ENCODE measurements at regions not wholly inside any gene's neighbourhood (a gene's known extent, or its start where the extent isn't known, plus 50 kb on each side); places are given as distances from the start of the nearest gene placed in this dataset.
"Not testable (repeated sequence)": the region's sequence is repeated elsewhere in the genome, so short reads cannot be mapped to it uniquely, and the experiment has no call there.

DNA sequence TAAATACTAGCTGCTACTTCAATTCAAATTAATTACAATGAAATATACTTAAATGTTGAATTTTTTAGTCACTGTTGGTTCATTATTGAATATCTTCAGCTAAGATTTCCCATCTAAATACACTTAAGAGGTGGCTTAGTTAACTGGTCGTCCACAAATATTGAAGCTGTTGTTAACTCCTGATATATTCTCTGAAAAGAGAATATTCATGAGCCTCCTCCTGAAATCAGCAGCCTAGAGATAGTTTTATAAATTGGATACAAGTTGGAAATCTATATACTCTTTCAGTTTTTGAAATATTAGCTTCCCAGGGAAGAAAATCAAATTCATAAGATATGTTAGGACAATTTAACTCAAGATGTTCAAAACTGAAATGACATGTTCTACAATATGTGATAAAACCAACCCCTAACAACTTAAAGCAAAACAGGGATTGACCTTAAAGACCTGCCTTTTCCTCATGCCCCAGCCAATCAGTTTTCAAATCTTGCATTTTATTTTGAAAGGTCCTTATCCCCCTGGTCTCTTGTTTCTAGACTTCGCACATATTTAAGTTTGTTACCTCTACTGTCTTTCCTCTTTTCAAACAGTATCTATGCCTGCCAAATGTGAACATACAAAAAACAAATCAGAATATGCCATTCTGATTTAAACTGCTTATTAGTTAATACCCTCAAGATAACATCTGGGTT lies 2784.9 kb downstream of the RPIA start:
- TF ChIP-seq POLR2AphosphoS5, POLR2A (IDR thresholded peaks at IDR 0.05; ENCODE audit: low read depth, low read length): not testable (repeated sequence)

All from GM12892 (cell line).